Lower leg skin (tissue), 3 donors: ENCODE measurements at regions not wholly inside any gene's neighbourhood (a gene's known extent, or its start where the extent isn't known, plus 50 kb on each side); places are given as distances from the start of the nearest gene placed in this dataset.

Experiments used
- POLR2A ChIP-seq, 2 donors: fragments of 450-650 bp; IDR thresholded peaks; one replicate each; pipeline ENCODE4 v1.6.1; 2016 to 2017; ENCODE audit warnings: antibody characterized with exemption in 2 of 2, mild to moderate bottlenecking in 1 of 2, moderate library complexity in 1 of 2
- TF ChIP-seq, protein P1 (sequence below), 3 donors: fragments of 450-650 bp; IDR thresholded peaks; one replicate each; pipeline ENCODE4 v1.5.1; 2016; ENCODE audit warnings: antibody characterized with exemption in 3 of 3, mild to moderate bottlenecking in 3 of 3, moderate library complexity in 2 of 3

DNA sequence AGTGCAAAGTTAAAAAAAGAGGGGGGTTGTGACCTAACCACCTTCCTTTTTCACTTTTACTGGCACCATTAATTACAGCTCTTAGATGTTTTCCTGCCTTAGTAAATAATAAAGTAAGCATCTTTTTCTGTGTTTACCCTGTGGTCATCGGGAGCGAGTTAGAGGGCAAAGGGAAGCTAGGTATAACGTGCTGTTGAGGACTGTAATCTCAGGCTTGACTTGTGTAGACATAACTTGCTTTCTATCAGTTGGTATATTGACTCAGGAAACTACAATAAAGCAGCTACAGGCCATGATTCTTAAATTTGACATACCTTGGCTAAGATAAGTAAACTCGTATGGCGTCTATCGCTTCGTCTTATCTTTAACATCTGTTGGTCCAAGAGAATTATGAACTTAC lies 509.8 kb upstream of the CHD1 start:
- no peak for TF ChIP-seq POLR2A (IDR thresholded peaks at IDR 0.05)
- TF ChIP-seq, protein P1, sequence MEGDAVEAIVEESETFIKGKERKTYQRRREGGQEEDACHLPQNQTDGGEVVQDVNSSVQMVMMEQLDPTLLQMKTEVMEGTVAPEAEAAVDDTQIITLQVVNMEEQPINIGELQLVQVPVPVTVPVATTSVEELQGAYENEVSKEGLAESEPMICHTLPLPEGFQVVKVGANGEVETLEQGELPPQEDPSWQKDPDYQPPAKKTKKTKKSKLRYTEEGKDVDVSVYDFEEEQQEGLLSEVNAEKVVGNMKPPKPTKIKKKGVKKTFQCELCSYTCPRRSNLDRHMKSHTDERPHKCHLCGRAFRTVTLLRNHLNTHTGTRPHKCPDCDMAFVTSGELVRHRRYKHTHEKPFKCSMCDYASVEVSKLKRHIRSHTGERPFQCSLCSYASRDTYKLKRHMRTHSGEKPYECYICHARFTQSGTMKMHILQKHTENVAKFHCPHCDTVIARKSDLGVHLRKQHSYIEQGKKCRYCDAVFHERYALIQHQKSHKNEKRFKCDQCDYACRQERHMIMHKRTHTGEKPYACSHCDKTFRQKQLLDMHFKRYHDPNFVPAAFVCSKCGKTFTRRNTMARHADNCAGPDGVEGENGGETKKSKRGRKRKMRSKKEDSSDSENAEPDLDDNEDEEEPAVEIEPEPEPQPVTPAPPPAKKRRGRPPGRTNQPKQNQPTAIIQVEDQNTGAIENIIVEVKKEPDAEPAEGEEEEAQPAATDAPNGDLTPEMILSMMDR (IDR thresholded peaks at IDR 0.05): no peak
